Mesodermal cell (in vitro differentiated cells): ENCODE measurements at regions not wholly inside any gene's neighbourhood (a gene's known extent, or its start where the extent isn't known, plus 50 kb on each side); places are given as distances from the start of the nearest gene placed in this dataset.

Experiments used
- H3K27ac ChIP-seq: 2 replicates; pipeline ENCODE4 v1.7.0; 2013; ENCODE audit warnings: mild to moderate bottlenecking, low read depth, low read length, moderate library complexity; ENCODE audit not compliant: severe bottlenecking
- H3K36me3 ChIP-seq: 2 replicates; pipeline ENCODE4 v1.7.1; 2013; ENCODE audit warnings: mild to moderate bottlenecking, low read length, moderate library complexity; ENCODE audit not compliant: control insufficient read depth, insufficient read depth
- H3K4me1 ChIP-seq: one replicate; pipeline ENCODE4 v1.7.1; 2013; ENCODE audit warnings: mild to moderate bottlenecking, low read length; ENCODE audit not compliant: insufficient read depth, control insufficient read depth, poor library complexity, severe bottlenecking
- H3K4me3 ChIP-seq: 2 replicates; pipeline ENCODE4 v1.7.0; 2013; ENCODE audit warnings: low read length, control low read depth, mild to moderate bottlenecking; ENCODE audit not compliant: insufficient read depth, poor library complexity, severe bottlenecking; ENCODE audit errors: extremely low read depth
- H3K9me3 ChIP-seq: 2 replicates; pipeline ENCODE4 v1.7.1; 2013; ENCODE audit warnings: mild to moderate bottlenecking, low read length, moderate library complexity; ENCODE audit not compliant: control insufficient read depth
- WGBS, 2 experiments: methylation state at CpG; one replicate each; pipeline ENCODE4 v1.1.5; 2013; ENCODE audit warnings: missing lambda C conversion rate in 2 of 2; ENCODE audit not compliant: insufficient coverage in 2 of 2; 5-methylcytosine and 5-hydroxymethylcytosine counted together

DNA sequence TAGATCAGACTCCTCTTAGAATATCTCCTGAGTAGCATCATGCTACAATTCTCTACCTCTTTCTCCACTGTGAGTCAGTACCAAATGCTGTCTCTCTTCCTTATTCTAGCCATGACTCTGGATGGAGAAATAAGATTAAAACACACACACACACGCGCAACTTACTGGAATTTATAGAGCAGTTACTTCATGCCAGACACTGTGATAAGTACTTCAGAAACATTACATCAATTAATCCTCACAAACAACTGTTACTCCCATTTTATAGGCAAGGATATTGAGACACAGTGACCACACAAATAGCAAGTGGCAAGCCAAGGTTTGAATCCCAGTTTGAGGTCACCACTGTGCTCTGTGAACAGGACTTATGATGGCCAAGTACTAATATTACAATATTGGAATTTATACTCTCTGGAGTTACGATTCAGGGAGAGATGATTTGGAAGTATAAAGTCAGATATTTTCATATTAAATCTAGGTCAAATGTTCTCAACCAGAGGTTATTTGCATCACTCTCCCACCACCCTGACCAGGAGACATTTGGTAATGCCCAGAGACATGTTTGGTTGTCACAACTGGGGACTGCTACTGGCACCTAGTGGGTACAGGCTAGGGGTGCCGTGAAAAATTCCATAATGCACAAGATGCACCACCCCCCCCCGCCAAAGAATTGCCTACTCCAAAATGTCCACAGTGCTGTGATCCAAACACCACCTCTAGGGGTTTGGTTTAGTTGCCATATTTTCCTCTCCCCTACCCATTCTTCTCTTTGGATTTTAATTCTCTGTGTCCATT, 221.6 kb downstream of the LTN1 start:
- H3K4me3 ChIP-seq = no peak overlapping the region
- WGBS, 2 experiments = 82 to 100% methylated on average over 3 of the region's 5 CpGs
- H3K9me3 ChIP-seq = no peaks in the 10 kb centered on the region
- no peaks in the 10 kb centered on the region for H3K36me3 ChIP-seq
- peak overlapping the region; percentile 19 for H3K27ac ChIP-seq
- H3K4me1 ChIP-seq = peaks cover 3% of the 10 kb centered on the region

DNA sequence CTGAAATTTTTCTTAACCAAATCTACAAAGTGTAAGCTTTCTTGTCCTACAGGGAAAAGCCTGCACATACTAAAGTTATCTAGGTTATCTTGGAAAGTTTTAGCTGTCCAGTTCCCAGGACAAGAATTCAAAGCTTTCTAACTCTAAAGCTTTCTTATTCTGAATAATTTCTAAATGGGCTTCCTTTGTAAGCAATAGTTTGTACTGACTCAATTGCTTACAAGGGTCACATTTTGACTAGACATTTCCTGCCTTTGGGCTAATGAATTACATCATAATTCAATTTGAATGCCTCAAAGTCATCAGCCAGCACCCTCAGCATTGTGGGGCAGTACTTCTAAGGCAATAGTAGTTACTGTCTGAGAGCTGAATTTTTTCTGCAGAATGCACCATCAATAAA, 223.0 kb downstream of the LTN1 start:
- Histone ChIP-seq H3K36me3 (no peaks in the 10 kb centered on the region), H3K9me3 (no peaks in the 10 kb centered on the region), H3K4me3 (no peak overlapping the region), H3K27ac (no peak overlapping the region), H3K4me1 (peaks cover 3% of the 10 kb centered on the region)

DNA sequence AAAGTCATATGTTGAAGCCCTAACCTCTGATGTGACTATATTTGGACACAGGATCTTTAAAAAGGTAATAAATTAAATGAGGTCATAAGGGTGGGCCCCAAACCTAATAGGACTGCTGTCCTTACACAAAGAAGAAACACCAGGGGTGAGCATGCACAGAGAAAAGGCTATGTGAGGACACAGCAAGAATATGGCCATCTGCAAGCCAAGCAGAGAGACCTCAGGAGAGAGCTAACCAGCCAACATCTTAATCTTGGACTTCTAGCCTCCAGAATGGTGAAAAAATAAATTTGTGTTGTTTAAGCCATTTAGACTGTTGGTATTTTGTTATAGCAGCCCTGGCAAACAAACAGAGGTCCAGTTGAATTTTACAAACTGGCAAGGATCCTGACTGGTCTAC, 223.9 kb downstream of the LTN1 start:
- no peak overlapping the region for H3K27ac ChIP-seq
- no peaks in the 10 kb centered on the region for H3K9me3 ChIP-seq
- H3K36me3 ChIP-seq = no peaks in the 10 kb centered on the region
- peaks cover 3% of the 10 kb centered on the region for H3K4me1 ChIP-seq
- no peak overlapping the region for H3K4me3 ChIP-seq

DNA sequence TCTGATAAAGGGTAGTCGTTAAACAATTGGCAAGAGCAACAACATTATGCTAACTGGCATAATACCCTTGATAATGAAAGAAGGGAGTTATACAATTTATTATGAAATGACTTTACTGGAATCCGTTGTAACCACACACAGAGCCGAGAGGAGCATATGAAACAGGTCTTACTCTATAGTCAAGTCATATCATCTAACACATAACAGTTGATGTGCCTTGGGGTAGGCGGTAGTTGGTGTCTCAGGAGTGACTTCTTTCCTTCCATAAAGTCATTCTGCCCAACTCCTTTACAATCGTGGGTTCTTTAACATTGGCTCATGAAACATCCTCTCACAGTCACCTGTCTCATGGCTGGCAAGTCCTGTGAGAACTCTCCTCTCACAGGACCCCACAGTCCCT, 225.2 kb downstream of the LTN1 start:
- WGBS, 2 experiments = 83 to 96% methylated on average over 1 to 3 of the region's 5 CpGs
- Histone ChIP-seq H3K36me3 (no peaks in the 10 kb centered on the region), H3K9me3 (no peaks in the 10 kb centered on the region), H3K27ac (no peak overlapping the region), H3K4me1 (peaks cover 3% of the 10 kb centered on the region), H3K4me3 (no peak overlapping the region)

DNA sequence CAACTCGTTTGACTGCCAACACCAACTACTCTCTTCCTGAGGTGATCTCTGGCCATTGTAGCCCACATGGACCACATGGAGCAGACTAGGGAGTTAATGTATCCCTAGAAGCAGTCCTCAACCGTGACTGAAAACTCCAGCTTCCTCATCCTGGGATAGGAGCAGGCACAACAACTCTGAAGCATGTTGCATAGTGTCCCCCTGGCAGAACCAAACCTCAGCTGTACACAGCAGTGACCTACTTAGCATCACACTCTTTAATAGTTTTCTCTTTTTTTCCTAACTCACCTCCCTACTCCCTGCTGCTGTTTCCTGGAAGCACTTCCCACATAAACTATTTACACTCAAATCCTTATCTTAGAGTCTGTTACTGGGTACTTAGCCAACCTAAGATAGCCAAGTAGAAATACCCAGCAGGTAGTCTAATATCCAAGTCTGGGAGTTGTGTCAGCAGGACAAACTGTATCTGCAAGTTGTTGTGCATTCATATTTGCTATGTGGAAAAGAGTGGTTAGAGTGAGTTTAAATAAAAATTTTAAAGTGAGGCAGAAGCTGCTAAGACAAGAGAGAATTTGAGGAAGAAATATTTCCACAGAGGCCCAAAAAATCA, 228.8 kb downstream of the LTN1 start:
- Histone ChIP-seq H3K36me3 (no peaks in the 10 kb centered on the region), H3K27ac (no peak overlapping the region), H3K9me3 (no peaks in the 10 kb centered on the region), H3K4me1 (no peaks in the 10 kb centered on the region), H3K4me3 (no peak overlapping the region)
- 71 to 86% methylated on average over 1 to 2 of the region's 2 CpGs for WGBS, 2 experiments

DNA sequence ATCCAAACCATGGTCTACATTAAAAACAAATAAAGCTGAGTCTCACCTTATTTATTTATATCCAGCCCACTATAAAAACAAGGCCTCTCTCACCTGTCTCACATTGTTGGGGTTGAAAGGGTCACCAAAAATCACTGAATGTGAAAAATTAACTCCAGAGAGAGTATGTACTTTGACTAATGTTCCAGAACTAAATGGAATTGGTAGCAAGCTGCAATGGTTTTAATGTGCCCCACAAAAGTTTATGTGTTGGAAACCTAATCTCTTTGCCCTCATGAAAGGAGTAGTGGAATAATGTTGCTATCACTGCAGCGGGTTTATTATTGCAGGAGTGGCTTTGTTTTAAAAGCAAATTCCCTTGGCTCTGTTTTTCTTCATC, 230.3 kb downstream of the LTN1 start:
- no peak overlapping the region for H3K4me3 ChIP-seq
- no peaks in the 10 kb centered on the region for H3K36me3 ChIP-seq
- WGBS, 2 experiments = no CpG with 5 or more reads among the region's 1 CpG
- H3K4me1 ChIP-seq = no peaks in the 10 kb centered on the region
- H3K9me3 ChIP-seq = no peaks in the 10 kb centered on the region
- no peak overlapping the region for H3K27ac ChIP-seq

DNA sequence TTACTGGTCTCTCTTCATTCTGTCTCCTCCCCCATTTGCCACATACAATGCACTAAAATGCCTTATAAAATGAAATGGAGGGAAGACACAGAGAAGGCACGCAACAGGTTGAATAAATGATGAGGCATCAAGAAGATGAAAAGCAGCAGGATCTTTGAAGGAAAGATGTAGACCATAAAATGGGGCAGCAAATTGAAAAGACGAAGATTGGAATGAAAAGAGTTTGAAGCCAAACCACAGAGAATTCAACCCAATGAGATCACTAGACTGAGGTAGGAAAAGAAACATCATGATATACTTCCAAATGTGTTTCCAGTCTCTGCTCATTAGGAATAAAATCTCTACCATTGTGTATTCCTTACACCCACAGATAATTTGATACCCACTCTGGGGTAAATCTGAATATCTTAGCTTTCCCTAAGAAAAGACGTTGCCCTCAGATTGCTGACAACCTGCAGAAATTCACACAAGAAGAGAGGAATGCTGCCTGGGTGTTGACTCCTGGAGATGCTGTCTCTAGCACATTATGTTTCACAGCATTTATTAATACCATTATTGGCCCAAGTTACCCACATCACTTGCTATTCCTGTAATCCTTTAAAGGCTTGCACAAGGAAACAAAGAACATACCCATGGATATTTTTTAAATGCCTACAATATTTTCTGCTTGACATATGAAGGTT, 230.9 kb downstream of the LTN1 start:
- Histone ChIP-seq H3K9me3 (no peaks in the 10 kb centered on the region), H3K27ac (no peak overlapping the region), H3K36me3 (no peaks in the 10 kb centered on the region), H3K4me1 (no peaks in the 10 kb centered on the region), H3K4me3 (no peak overlapping the region)
- 64 to 78% methylated on average over 2 to 3 of the region's 3 CpGs for WGBS, 2 experiments

DNA sequence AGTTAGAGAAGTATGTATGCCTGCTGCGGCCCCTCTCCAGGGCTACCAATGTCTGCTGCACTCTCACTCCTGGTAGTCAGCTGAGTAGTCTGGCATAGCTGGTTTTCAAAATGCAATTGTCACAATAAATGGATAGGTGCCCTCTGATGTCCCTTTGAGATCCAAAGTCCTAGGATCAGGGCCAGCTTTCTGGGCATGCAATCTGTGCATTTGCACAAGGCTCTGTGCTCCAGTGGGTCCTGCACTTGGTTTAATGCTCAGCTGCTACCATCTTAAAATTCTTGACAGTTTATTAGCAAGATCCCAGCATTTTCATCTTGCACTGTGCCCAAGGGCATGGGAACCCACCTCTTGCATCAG, 233.8 kb downstream of the LTN1 start:
- Histone ChIP-seq H3K27ac (no peak overlapping the region), H3K36me3 (no peaks in the 10 kb centered on the region), H3K4me1 (no peaks in the 10 kb centered on the region), H3K4me3 (no peak overlapping the region), H3K9me3 (no peaks in the 10 kb centered on the region)
- 100% methylated on average over 1 of the region's 1 CpG for WGBS, 2 experiments

DNA sequence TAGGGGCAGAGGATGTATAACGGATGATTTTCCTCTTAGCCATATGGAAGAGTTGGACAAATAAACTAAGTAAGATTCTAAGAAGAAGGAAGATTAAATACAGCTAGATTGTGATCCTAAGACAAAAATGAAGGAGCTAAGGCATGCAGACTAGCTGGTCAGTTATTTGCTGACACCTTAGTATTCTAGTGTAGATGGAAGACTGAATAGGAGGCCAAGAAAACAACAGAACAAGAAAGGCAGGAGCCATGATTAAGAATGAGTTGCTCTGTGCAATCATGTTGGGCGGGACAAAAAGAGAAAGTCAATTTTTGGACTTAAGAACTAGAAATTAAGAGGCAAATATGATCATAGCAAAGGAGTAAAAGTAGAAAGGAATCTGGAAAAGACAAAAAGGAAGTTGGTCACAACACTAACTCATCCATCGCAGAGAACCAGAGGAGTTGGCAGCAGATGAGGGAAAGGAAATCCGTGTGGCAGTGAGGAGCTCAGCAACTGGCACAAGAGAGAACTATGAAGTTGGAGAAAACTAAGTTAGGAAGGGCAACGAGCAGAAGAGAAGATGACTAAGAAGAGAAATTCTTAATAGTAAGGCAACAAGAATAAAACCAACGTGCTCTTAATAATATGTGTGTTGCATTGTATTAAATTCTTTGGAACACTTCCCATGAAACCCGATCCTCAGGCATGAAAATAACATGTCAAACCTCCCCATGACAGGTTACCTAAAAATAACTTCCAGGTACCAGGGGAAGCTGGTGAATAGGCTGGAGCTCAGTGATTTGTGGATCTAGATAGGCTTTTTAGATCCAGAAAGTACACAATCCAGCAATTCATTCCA, 234.4 kb downstream of the LTN1 start:
- Histone ChIP-seq H3K27ac (no peak overlapping the region), H3K36me3 (no peaks in the 10 kb centered on the region), H3K9me3 (no peaks in the 10 kb centered on the region), H3K4me1 (no peaks in the 10 kb centered on the region), H3K4me3 (no peak overlapping the region)
- WGBS, 2 experiments = 91 to 100% methylated on average over 3 to 4 of the region's 7 CpGs

DNA sequence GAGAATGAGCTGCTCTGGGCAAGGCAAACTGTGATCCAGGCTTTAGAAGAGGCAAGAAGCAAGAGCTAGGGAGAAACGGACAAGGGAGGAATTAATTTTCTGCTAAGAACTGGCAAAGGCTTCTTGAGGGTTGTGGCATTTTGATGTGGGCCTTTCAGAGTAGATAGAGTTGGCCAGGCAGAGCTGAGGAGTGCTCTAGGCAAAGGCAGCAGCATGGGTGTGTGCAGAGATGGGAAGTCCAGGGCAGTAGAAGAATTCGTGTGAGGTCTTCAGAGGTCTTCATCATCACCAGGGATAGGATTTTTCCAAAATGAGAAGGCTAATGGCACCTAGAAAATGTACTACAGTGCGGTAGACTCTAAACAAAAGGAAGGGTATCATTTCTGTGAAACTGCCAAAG, 237.8 kb downstream of the LTN1 start:
- Histone ChIP-seq H3K36me3 (no peaks in the 10 kb centered on the region), H3K4me3 (no peak overlapping the region), H3K27ac (no peak overlapping the region), H3K9me3 (no peaks in the 10 kb centered on the region), H3K4me1 (no peaks in the 10 kb centered on the region)
- WGBS, 2 experiments = 86 to 96% methylated on average over 3 of the region's 3 CpGs
